ENCODE measurements at regions not wholly inside any gene's neighbourhood (a gene's known extent, or its start where the extent isn't known, plus 50 kb on each side); places are given as distances from the start of the nearest gene placed in this dataset.

DNA sequence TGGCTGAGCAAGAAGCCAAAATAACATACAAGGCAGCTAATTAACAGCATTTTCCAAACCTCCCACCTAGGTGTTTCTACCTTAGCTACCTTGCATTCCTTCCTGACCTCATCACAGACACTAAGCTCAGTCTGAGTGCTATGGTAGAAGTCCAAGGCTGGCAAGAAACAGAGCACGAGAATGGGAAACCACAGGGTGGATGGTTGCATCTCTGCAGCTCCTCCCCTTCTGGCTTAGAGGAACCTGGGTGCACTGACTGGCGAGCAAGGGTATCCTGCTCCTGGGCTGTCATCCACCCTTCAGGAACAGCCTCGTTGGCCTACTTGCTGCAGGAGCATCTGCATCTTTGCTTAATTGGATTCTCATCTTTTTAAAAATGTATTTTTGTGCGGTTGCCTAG lies 73.1 kb upstream of the KIRREL3 start:
- ATAC-seq (no peak), DNase-seq (no peak)
- H3K36me3 ChIP-seq = no peaks in the 10 kb centered on the region
- no peaks in the 10 kb centered on the region for H3K9me3 ChIP-seq
- H3K4me1 ChIP-seq = no peaks in the 10 kb centered on the region
- H3K4me3 ChIP-seq = no peak overlapping the region
- no peaks in the 10 kb centered on the region for H3K27me3 ChIP-seq
- H3K27ac ChIP-seq = no peak overlapping the region
- TF ChIP-seq CTCF (IDR thresholded peaks at IDR 0.05) = no peak
- intact Hi-C loops (cut with DNase I) = no loop called here

- Histone ChIP-seq H3K27me3 (no peaks in the 10 kb centered on the region), H3K9me3 (no peaks in the 10 kb centered on the region), H3K4me1 (no peaks in the 10 kb centered on the region), H3K27ac (no peak overlapping the region), H3K4me3 (no peak overlapping the region), H3K36me3 (no peaks in the 10 kb centered on the region)
- intact Hi-C loops (cut with DNase I) = no loop called here
- DNase-seq (no peak), ATAC-seq (no peak)
- no peak for TF ChIP-seq CTCF (IDR thresholded peaks at IDR 0.05)
These were observed 71.0 kb upstream of the KIRREL3 start for GRCh38 chr11:127071606-127072005.

- DNase-seq = no peak
- Histone ChIP-seq H3K4me3 (no peak overlapping the region), H3K27me3 (no peaks in the 10 kb centered on the region), H3K9me3 (no peaks in the 10 kb centered on the region), H3K27ac (no peak overlapping the region), H3K36me3 (no peaks in the 10 kb centered on the region), H3K4me1 (no peaks in the 10 kb centered on the region)
- no peak for ATAC-seq
- intact Hi-C loops (cut with DNase I) = no loop called here
- TF ChIP-seq CTCF (IDR thresholded peaks at IDR 0.05) = no peak
These were observed 70.2 kb upstream of the KIRREL3 start for GRCh38 chr11:127070808-127071207.

- no peak for TF ChIP-seq CTCF (IDR thresholded peaks at IDR 0.05)
- intact Hi-C loops (cut with DNase I) = no loop called here
- no peaks in the 10 kb centered on the region for H3K36me3 ChIP-seq
- H3K27ac ChIP-seq = no peak overlapping the region
- DNase-seq (no peak), ATAC-seq (no peak)
- H3K4me1 ChIP-seq = no peaks in the 10 kb centered on the region
- no peaks in the 10 kb centered on the region for H3K9me3 ChIP-seq
- no peak overlapping the region for H3K4me3 ChIP-seq
- H3K27me3 ChIP-seq = no peaks in the 10 kb centered on the region
These were observed 66.0 kb upstream of the KIRREL3 start for GRCh38 chr11:127066401-127067090.

DNA sequence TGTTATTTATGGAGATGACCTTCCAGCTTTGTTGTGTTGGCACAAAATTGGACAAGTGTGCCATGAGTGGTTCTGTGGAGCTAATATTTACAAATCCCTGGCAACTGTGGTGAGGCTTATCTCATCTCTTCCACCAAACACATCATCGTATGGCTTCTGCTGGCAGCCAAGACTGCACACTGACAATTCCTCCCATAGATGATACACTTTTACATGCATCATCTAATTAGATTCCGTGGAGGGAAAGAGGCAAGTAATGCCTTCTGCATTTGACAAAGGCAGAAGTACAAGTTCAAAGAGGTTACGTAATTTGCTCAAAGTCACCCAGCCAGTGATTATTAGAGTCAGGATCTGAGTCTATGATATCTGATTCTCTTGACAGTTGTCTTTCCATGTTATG lies 62.7 kb upstream of the KIRREL3 start:
- no peak overlapping the region for H3K27ac ChIP-seq
- ATAC-seq = no peak
- intact Hi-C loops (cut with DNase I) = no loop called here

More for the DNA sequence above, 62.7 kb upstream of the KIRREL3 start:
- Histone ChIP-seq H3K4me3 (no peak overlapping the region), H3K27me3 (no peaks in the 10 kb centered on the region), H3K4me1 (no peaks in the 10 kb centered on the region), H3K36me3 (no peaks in the 10 kb centered on the region), H3K9me3 (no peaks in the 10 kb centered on the region)
- no peak for TF ChIP-seq CTCF (IDR thresholded peaks at IDR 0.05)
- no peak for DNase-seq
